ENCODE measurements at regions not wholly inside any gene's neighbourhood (a gene's known extent, or its start where the extent isn't known, plus 50 kb on each side); places are given as distances from the start of the nearest gene placed in this dataset.

- TF ChIP-seq, protein P1, sequence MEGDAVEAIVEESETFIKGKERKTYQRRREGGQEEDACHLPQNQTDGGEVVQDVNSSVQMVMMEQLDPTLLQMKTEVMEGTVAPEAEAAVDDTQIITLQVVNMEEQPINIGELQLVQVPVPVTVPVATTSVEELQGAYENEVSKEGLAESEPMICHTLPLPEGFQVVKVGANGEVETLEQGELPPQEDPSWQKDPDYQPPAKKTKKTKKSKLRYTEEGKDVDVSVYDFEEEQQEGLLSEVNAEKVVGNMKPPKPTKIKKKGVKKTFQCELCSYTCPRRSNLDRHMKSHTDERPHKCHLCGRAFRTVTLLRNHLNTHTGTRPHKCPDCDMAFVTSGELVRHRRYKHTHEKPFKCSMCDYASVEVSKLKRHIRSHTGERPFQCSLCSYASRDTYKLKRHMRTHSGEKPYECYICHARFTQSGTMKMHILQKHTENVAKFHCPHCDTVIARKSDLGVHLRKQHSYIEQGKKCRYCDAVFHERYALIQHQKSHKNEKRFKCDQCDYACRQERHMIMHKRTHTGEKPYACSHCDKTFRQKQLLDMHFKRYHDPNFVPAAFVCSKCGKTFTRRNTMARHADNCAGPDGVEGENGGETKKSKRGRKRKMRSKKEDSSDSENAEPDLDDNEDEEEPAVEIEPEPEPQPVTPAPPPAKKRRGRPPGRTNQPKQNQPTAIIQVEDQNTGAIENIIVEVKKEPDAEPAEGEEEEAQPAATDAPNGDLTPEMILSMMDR (IDR thresholded peaks at IDR 0.05) = no peak
- no peak for TF ChIP-seq POLR2A (IDR thresholded peaks at IDR 0.05)
Measured at GRCh38 chrX:87975365-87975764, 457.8 kb downstream of the KLHL4 start.
